DMS114 treated with DMSO at 0.1 percent for 48 hours (cell line): ENCODE measurements at regions not wholly inside any gene's neighbourhood (a gene's known extent, or its start where the extent isn't known, plus 50 kb on each side); places are given as distances from the start of the nearest gene placed in this dataset.

ENCODE experiments used
- DNase-seq: peaks from one replicate; lab custom pipeline; 2025; ENCODE audit not compliant: unreplicated experiment; lab: John Stamatoyannopoulos, UW

DNA sequence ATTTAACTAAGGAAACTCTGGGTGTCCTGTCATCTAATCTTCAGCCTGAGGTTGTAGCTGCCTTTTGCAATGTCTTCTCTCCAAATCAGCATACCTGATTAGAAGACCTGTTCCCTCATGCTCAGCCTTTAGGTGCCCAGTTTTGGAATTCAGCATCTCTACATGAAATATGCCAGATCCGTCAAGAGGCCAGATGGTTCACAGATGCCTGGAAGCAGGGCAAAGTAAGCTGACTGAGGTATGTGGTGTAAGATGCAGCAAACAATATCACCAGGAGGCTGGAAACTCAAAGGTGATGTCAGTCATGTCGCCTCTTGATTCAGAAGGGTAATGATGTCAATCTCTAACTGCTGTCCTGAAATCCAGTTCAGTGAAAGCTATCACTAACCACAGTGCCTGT is 324.4 kb downstream of the PRELID2 start:
- no peak for DNase-seq

DNA sequence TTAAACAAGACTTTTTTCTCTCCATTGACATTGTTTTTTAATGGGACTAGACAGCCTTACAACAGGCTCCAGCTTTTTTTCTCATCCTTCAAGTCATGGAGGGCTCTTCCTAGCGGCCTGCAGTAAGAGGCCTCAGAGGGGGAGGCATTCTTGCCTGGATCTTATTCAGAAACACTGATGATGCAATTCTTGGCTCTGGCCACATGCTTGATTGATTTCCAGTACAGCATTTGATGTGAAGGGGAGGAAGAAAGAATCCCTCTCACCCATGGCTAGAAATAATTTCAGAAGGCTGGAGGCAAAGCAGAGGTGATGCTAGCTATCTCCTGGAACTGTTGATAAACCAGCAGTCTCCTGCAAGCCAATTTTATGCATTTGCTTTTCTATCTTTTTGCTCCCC is 324.8 kb downstream of the PRELID2 start:
- no peak for DNase-seq

DNA sequence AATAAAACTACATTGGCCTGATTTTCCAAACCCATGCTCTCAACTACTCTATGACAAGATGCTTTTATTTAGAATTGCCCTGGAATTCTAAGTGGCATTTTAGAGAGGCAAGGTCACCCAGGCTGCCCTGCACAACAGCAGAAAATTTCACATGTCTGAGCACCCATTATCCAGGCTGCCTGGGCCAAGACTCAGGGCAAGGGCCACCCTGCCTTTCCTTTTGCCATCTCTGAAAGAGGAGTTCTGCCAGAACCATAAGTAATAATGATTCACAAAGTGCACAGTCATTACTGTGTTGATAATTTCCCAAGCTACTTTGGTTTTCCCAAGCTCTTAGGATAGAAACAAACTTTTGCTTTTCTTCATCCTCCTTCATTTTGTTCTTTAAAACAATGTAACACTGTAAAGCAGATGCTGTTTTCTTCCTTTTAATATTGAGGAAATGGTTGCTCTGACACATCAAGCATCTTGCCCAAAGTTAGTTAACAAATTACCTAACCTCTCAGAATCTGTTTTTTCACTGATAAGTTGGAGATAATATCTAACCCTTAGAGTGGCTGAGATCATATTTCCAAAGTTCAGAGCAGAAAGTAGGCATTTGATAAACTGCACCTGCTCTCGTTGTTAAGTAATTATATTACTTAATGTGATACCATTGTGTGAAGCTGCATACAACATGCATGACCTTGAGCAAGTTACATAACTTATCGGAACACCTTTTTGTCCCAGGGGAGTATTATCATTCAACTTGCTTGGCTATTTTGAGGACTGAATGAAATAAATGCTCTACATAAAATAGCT is 325.6 kb downstream of the PRELID2 start:
- DNase-seq: no peak

DNA sequence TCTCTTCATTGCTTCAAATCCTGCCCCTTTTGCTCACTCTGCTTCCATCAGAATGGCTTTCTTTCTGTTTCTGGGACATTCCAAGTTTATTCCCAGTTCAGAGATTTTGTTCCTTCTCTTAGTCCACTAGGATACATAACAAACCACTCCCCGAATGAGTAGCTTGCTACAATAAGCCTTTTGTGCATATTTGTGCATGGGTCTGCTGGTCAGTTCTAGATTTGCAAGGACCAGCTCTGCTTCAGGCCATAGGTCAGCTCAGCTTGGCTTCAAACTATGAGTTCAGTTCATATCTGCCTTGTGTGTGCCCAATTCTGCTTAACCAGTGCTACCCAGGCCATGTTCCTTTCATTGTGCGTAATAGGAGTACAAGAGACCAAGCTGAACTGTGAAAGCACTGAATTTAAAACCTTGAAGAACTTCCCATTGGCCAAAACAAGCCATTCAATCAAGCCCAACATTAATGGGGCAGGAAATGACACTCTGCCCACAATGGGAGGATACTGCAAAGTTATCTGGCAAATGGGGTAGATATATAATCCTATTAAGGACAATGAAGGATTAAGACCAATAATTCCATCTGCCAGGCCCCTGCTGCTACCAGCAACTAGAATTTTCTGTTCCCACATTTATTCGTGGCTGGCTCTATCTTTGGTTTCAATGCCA is 328.8 kb downstream of the PRELID2 start:
- no peak for DNase-seq

DNA sequence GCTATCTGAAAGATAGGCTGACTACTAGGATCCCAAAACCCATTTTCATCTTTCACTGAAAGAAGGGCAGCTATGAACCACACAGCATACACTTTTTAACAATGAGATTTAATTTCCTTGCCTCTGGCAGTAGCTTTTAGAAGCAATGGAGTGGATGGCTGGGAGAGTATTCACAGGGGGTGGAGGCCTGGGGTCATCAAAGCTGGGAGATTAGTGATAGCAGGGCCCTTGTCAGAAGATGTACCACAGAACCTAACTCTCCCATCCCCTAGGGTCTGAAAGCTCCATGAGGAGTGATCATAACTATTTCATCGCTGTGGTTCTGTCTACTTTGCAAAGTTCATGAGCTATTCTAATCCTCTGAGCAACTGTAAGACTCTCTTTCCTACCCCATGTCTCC is 332.2 kb downstream of the PRELID2 start:
- no peak for DNase-seq

DNA sequence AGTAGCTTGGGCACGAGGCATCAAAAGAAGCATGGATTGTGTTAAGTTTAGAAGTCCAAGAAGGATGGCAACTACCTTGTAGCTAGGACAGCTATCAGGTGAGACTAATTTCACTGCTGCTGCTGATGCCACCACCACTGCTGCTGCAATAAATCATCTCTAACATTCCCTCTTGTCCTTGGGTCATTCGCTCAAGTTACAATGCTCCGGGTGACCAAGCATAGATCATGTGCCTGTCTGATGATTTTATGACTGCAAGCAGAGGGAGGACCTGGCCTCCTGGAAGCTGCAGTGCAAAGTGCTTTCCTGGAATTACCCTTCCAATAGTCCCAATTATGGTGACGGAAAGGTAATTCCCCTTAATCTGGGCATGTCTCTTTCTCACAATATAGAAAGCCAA is 334.4 kb downstream of the PRELID2 start:
- no peak for DNase-seq

DNA sequence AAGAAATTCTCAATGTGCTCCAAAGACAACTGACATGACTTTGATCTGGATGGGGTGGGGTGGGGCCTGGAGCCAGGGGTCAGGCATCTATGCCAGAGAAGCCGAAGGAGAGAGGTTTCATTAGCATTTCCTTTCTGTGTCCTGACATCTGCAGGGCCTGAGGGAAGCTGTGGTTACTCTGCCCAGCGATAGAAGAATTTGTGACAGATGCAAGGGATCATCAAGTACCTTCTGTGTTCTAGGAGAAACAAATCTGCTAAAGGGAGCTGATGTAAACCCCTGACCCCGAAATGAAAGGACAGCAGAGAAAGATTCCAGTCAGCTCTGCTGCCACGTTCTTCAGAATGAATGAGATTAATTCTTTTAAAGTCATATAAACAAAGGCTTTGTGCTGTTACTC is 335.7 kb downstream of the PRELID2 start:
- DNase-seq: no peak

DNA sequence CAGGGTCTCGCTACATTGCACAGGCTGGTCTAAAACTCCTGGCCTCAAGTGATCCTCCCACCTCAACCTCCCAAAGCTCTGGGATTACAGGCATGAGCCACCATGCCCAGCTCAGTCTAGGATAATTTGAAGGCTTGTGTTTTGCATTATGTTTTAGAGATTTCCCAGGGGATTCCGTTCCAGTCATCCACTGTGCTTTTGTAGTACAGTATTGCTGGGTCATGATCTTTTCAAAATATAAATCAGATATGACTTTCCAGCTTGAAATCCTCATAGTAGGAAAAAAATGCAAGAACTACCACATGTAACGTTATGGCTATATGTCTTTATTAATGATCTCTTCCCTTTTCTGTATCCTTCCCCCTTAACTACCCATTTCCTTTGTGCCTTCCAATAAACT is 338.1 kb downstream of the PRELID2 start:
- DNase-seq: no peak

DNA sequence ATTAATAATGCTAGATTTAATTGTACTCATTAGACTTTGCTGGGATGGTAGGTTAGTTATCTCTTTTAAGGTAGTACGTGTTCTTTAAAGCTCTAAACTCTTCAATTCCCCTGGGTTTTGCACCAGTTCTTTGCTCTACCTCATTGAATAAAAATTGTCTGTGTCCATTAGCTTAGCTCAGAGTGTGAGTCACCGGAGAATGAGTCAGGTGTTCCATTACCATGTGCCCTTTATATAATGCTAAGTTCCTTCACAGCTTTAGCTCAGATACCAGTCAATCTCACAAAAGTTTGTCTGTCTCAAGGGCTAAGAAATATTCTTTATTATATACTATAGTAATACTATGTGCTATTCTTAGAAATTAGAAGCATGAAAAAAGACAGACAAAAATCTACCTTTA is 339.4 kb downstream of the PRELID2 start:
- no peak for DNase-seq

DNA sequence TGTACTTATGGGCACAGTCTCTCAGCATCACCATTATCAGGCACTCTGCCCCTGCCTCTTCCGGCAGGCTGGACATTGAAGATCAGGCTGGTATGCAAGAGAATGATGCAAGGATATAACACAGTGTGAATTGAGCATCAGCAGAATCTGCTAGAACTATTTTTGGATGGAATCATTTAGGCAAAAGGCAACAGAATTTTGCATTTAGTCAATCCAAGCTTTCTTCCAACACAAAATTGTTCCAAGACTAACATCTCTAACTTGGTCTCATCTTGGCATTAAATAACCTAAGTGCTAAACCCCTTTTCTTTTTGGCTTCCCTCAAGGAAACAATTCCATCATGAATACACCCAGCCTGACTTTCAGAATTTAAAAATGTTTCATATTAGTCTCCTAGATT is 339.9 kb downstream of the PRELID2 start:
- DNase-seq: no peak

DNA sequence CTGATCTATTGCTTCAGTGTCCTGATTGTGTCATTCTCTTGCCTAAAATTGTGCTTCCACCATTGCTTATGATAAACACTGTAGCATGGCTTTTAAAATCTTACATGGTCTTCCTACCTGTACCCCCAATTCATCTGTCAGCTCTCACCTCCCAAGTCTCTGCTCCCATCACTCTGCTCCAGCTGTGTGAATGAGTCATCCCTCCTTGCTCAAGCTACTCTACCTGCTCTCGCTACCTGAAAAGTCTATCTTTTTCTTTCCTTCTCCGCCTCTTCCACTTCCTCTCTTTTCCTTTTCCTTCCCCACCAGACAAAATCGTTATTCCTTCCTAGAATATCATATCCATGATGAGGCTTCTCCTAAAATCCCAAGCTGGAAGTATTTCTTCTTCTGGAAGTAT is 341.7 kb downstream of the PRELID2 start:
- no peak for DNase-seq

DNA sequence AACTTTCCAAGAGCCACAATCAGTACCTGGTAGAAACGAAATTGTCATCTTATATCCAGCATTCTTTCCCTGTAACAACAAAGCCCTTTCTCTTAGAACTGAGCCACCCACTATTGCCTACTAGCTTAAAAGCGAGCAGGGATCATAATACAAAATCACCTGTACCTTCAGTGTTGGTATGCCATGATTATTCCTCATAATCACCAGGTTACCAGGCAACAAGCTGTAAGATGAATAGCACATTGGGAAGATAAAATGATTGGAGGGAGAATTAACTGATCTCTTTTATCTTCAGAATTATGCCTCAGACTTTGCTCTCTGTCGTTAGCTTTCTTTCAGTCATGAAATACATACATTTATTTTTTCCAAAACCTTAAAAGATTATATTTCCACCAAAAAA is 345.6 kb downstream of the PRELID2 start:
- DNase-seq: no peak

DNA sequence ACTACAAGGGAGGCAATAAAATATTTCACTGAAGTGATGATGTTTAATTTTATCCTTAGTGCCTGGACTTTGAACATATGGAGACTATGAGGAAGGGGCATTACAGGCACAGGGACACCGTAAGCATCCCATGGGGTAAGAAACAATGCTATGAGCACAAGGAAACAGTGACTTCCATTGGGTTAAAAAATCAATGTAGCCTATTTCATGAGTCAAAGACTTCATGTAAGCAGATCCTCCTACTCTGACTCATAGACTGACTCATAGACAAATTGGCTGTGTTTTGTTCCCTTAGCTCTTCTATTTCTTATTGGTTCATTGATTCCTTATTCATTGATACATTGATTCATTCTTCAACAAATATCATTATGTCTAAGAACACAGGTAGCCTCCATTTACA is 351.0 kb downstream of the PRELID2 start:
- DNase-seq: no peak

DNA sequence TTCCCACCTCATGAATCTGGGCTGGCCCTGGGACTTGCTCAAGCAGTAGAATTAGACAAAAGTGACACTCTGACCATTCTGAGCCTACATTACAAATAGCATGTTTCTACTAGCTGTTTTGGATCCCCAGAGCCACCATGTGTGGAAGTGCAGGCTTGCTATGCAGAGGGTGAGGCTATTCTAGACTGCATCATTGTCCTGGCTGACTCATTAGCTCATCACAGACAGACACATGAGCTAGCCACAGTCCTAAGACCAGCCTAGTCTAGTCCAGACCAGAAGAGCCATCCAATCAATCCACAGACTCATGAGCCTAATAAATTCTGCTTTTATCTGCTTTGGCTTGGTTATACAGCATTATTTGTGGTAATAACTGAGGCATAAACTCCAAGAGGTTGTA is 351.9 kb downstream of the PRELID2 start:
- no peak for DNase-seq

DNA sequence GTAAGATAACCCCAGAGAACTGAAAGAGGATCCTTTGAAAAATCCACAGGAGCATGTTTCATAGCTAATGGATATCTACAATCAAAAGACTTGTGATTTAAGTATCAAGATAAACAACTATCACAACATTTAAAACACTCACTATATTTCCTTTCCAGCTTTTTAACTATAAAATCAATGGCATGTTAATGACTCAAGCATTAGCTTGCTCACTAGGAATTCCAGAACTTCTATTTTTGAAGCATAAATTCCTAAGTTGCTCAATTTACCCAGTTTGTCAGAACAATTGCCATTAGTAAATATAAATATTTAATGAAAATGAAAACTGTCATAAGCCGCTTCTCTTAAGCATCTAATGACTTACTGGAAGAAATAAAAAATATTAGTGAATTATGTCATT is 355.3 kb downstream of the PRELID2 start:
- no peak for DNase-seq

DNA sequence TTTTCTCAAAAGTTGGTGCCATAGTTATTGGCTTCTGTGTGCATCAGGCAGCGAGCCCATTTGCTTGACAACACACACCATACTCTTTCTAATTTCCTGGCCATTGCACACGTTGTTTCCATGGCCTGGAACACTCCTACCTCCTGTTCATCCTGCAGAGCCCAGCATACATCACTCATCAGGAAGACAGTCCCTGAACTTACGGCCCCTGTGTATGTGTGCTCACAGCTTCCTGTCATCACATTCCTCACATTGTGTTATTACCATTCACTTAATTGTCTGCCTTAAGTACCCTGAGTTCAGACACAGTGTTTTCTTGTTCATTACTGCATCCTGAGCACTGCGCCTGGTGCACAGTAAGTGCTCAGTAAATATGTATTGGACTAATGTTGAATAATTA is 355.9 kb downstream of the PRELID2 start:
- no peak for DNase-seq

DNA sequence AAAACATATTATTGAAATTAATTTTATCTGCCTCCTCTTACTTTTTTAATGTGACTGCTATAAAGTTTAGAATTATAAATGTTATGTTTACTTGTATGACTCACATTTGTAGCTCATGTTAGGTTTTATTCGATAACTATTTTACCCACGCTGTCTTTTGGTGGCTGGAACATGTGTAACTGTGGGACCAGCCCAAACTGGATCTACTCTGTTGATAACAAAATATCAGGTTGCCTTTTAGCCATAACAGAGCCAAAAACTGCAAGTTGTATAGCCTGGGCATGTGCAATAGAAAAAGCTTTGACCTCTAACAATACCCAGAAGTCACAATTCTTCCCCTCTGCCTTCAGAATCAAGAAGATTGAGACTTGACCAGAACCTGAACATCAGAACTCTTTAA is 356.5 kb downstream of the PRELID2 start:
- no peak for DNase-seq

DNA sequence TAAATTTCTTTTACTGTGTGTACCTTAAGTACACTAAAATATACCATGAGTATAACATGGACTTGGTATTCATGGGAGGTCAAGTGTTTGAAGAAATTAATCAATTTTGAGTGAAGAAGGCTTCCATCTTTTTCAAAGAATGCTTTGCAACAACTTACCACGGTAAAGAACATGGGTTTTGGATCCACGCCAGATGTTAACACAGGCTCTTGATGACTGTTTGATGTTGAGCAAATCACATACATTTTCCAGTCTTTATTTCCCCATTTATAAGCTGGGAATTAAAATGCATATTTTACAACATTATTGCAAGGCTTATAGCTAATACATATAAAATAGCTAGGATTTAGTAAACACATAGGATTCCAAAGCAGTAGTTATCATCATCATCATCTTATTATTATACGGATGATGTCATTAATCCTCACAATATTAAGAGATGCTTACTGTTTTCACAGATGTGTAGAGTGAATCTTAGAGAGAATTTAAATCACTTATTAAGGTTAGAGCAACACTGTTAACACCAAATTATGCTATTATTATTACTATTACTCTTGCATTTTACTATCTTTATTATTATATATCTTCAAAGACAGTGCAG is 362.0 kb downstream of the PRELID2 start:
- DNase-seq: no peak

DNA sequence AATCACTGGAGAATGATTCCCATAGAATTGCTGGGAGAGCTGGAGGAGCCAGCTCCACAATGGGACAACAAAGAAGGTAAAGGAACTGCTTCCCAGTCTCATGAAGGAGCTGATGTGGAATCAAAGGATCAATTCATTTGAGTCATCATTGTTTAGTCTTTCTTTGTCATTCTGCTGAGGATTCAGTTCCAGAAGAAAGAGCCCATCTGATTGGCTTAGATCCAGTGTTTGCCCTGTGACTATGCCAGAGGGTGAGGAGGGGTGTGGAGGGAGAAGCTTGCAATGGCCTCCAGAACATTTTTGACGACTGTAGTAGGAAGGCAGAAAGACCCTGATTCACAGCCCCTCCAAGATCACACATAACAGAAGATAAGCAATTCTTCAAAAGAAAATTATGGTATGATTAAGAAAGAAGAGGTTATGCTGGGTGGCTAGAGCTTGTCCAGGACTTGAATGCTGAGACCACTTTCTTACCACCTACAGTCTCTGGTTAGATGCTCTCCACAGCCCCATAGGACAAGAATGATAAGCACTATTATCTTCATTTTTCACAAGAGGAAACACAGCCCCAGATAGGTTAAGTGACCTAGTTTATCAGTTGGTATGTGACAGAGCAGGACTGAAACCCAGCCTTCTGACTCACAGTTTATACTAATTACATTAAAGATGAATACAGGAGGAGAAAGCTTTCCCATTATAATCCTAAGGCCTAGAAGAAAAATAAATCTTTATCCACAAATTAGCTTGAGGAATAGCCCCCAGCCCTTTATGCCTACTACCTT is 363.1 kb downstream of the PRELID2 start:
- no peak for DNase-seq

DNA sequence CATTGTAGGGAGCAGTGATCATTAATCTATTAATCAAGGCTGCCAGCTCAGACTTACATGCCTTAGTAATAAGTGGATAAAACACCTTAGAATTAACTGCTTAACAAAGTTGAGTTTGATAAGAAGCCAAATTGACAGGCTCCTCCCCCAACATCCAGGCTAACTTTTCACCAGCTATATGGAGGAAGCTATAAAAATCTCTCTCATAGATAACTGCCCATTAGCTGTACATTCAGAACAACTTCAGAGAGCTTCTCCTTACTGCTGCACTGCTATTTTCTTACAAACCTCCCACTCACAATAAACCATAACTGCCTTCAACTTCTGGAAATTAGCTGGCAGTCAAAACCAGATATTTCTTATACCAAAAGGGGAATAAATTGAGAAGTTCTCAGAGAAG is 364.1 kb downstream of the PRELID2 start:
- no peak for DNase-seq

DNA sequence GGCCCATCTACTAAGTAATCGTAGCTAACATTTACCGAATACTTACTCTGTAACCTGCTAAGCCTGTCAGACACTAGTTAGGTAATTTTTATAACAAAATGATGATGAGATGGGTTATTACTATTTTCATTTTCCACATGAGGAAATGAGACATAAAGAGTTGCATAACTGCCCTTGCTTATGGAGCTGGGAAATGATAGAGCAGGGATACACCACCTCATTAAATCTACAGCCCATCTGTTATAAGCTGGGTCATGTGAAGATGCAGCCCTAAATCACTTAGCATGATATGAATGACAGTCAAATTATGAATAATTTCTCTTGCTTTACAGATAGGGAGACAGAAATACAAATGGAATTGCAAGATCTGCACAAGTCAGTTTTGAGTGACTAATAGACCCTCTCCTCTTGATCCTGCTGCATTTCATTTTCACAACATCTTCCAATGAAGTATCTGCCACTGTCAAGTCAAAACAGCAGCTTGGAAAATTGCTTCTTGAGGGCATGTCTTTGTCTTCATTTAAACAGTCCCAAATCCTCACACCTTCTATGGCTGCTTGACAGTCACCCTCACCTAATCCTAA is 364.7 kb downstream of the PRELID2 start:
- DNase-seq: no peak
